Body of pancreas (tissue), 4 donors: ENCODE measurements at regions not wholly inside any gene's neighbourhood (a gene's known extent, or its start where the extent isn't known, plus 50 kb on each side); places are given as distances from the start of the nearest gene placed in this dataset.

Source experiments
- ATAC-seq: fragments of 150-250 bp; one replicate; pipeline ENCODE4 v1.9.1; 2016
- DNase-seq, 4 donors: peaks; one replicate each; pipeline ENCODE4 v3.0.0-alpha.2; 2019
- H3K27ac ChIP-seq, 4 donors: fragments of 200-600 bp; sonication (generic); 1 replicate in 3 of 4; 2 replicates in 1 of 4; pipeline versions ENCODE4 v1.5.1 to v1.6.1; 2016 to 2019; ENCODE audit warnings: mild to moderate bottlenecking in 1 of 4, mixed read lengths in 1 of 4, moderate library complexity in 1 of 4
- H3K27me3 ChIP-seq, 2 donors: fragments of 200-600 bp; sonication (generic); one replicate each; pipeline ENCODE4 v1.6.0; 2016; ENCODE audit warnings: mild to moderate bottlenecking in 1 of 2
- H3K36me3 ChIP-seq, 2 donors: fragments of 200-600 bp; sonication (generic); replicated peaks in 1 of 2; 2 replicates each; pipeline ENCODE4 v1.5.1; 2016; ENCODE audit warnings: low read depth in 2 of 2; ENCODE audit not compliant: insufficient read depth in 1 of 2
- H3K4me1 ChIP-seq: fragments of 200-600 bp; sonication (generic); one replicate; pipeline ENCODE4 v1.6.0; 2016
- H3K4me3 ChIP-seq, 2 donors: fragments of 200-600 bp; sonication (generic); 1 replicate in 1 of 2; 2 replicates in 1 of 2; pipeline ENCODE4 v1.5.1; 2016 to 2019
- H3K9me3 ChIP-seq, 3 donors: fragments of 200-600 bp; sonication (generic); 1 replicate in 2 of 3; 2 replicates in 1 of 3; pipeline ENCODE4 v1.5.1; 2016
- POLR2A ChIP-seq, 3 donors: fragments of 450-650 bp; IDR thresholded peaks; one replicate each; pipeline ENCODE4 v1.6.1; 2016; ENCODE audit warnings: antibody characterized with exemption in 3 of 3, mild to moderate bottlenecking in 2 of 3
- WGBS, 2 donors: methylation state at CpG; one replicate each; pipeline ENCODE4 v1.1.5; 2017; 5-methylcytosine and 5-hydroxymethylcytosine counted together
- intact Hi-C: fragments of 100-400 bp; cut with DNase I; formaldehyde crosslinking; loops from one replicate; pipeline ENCODE4 v1.15.1; 2023
- TF ChIP-seq, protein P1 (sequence below), 7 experiments: fragments of 450-650 bp in 4 of 7; fragments of 200-600 bp in 3 of 7; sonication (generic) in 3 of 7; IDR thresholded peaks; one replicate each; pipeline ENCODE4 v1.5.1; 2016 to 2019; ENCODE audit warnings: antibody characterized with exemption in 7 of 7

DNA sequence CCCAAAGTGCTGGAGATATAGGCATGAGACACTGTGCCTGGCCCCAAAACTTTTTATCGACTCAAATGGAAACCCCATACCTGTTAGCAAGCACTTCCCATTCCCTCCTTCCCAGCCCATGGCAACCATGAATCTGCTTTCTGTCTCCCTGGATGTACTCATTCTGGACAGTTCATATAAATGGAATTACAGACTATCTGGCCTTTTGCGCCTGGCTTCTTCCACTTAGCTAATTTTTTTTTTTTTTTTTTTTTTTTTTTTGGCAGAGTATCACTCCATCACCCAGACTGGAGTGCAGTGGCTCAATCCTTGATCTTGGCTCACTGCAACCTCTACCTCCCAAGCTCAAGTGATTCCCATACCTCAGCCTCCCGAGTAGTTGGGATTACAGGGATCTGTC is 134.5 kb upstream of the MED13L start:
- Histone ChIP-seq H3K27me3 (no peaks in the 10 kb centered on the region), H3K9me3 (no peaks in the 10 kb centered on the region), H3K36me3 (no peaks in the 10 kb centered on the region), H3K27ac (no peak overlapping the region), H3K4me3 (no peak overlapping the region), H3K4me1 (no peaks in the 10 kb centered on the region)
- intact Hi-C loops: no loop called here
- TF ChIP-seq, protein P1, sequence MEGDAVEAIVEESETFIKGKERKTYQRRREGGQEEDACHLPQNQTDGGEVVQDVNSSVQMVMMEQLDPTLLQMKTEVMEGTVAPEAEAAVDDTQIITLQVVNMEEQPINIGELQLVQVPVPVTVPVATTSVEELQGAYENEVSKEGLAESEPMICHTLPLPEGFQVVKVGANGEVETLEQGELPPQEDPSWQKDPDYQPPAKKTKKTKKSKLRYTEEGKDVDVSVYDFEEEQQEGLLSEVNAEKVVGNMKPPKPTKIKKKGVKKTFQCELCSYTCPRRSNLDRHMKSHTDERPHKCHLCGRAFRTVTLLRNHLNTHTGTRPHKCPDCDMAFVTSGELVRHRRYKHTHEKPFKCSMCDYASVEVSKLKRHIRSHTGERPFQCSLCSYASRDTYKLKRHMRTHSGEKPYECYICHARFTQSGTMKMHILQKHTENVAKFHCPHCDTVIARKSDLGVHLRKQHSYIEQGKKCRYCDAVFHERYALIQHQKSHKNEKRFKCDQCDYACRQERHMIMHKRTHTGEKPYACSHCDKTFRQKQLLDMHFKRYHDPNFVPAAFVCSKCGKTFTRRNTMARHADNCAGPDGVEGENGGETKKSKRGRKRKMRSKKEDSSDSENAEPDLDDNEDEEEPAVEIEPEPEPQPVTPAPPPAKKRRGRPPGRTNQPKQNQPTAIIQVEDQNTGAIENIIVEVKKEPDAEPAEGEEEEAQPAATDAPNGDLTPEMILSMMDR (IDR thresholded peaks at IDR 0.05): no peak
- TF ChIP-seq POLR2A (IDR thresholded peaks at IDR 0.05): no peak
- no peak for DNase-seq
- ATAC-seq: no peak
- 87 to 89% methylated on average over 3 of the region's 3 CpGs for WGBS, 2 donors

DNA sequence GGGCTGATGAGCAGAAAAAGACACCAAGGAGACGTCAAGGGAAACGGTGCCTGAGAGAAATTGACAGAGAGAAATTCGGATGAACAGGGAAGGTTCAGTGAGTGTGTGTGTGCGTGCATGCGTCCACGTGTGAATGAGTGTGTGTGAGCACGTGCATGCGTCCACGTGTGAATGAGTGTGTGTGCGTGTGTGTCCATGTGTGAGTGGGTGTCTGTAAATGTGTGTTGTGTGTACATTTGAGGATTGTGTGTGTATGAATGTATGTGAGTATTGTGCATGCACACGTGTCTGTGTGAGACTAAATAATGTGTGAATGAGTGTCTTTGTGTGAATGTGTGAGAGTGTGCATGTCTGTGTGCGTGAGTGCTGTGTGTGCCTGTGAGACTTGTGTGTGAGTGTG is 137.4 kb upstream of the MED13L start:
- no peak for TF ChIP-seq POLR2A (IDR thresholded peaks at IDR 0.05)
- TF ChIP-seq, protein P1 (IDR thresholded peaks at IDR 0.05): no peak
- H3K9me3 ChIP-seq: no peaks in the 10 kb centered on the region
- ATAC-seq (no peak), DNase-seq (no peak)
- intact Hi-C loops: no loop called here
- no peak overlapping the region for H3K27ac ChIP-seq
- H3K36me3 ChIP-seq: no peaks in the 10 kb centered on the region
- WGBS, 2 donors: 73 to 77% methylated on average over 12 of the region's 12 CpGs
- H3K27me3 ChIP-seq: no peaks in the 10 kb centered on the region
- H3K4me3 ChIP-seq: no peak overlapping the region
- no peaks in the 10 kb centered on the region for H3K4me1 ChIP-seq

DNA sequence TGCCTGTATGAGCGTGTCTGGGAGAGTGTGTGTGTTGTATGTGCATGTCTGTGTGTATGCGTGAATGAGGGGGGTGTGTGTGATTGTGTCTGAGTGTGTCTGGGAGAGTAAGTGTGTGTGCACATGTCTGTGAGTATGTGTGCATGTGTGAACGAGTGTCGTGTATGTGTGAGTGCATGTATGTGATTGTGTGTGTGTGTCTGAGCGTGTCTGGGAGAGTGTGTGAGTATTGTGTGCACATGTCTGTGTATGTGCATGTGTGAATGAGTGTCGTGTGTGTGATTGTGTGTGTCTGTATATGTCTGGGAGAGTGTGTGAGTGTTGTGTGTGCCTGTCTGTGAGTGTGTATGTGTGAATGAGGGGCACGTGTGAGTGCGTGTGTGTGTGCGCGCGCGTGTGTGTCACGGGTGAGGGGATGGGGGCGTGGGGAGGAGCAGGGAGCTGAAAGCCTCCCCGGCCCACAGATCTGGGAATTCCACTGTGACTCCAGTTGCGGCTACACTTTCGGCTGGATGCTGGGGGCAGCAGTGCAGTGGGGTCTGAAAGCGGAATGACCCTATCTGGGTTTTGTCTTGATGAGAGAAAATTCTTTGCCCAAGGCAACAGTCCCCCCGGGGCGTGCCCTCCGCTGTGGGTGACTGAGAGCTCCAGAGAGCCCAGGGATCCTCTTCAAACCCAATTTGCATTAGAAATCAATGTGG is 138.1 kb upstream of the MED13L start:
- no peak overlapping the region for H3K4me3 ChIP-seq
- TF ChIP-seq, protein P1 (IDR thresholded peaks at IDR 0.05): no peak
- TF ChIP-seq POLR2A (IDR thresholded peaks at IDR 0.05): no peak
- H3K9me3 ChIP-seq: no peaks in the 10 kb centered on the region
- H3K36me3 ChIP-seq: no peaks in the 10 kb centered on the region
- no peak overlapping the region for H3K27ac ChIP-seq
- no peak for ATAC-seq
- intact Hi-C loops: no loop called here
- no peak for DNase-seq
- 86 to 87% methylated on average over 21 of the region's 21 CpGs for WGBS, 2 donors
- no peaks in the 10 kb centered on the region for H3K27me3 ChIP-seq
- H3K4me1 ChIP-seq: no peaks in the 10 kb centered on the region

DNA sequence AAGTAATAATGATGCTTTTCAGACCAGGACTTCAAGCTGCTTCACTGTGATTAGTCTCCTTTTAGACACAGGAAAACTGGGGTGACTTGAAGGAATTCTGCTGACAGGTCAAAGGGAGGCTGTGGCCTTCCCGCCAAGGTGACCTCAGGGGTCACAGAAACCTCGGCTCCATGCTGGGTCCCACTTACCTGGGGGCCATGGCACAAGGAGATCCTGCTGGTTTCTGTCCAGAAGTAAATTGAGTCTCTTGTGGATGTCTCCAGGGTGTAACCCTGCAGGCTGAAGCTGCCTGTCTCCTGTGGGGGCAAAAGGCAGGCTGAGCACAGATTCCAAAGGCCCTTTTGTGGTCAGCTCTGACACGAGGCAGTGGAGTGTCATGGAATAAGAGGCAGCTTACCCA is 138.7 kb upstream of the MED13L start:
- H3K36me3 ChIP-seq: no peaks in the 10 kb centered on the region
- H3K27me3 ChIP-seq: no peaks in the 10 kb centered on the region
- no peak for TF ChIP-seq POLR2A (IDR thresholded peaks at IDR 0.05)
- TF ChIP-seq, protein P1 (IDR thresholded peaks at IDR 0.05): no peak
- H3K4me3 ChIP-seq: no peak overlapping the region
- H3K4me1 ChIP-seq: no peaks in the 10 kb centered on the region
- H3K9me3 ChIP-seq: no peaks in the 10 kb centered on the region
- H3K27ac ChIP-seq: no peak overlapping the region
- DNase-seq (no peak), ATAC-seq (no peak)
- intact Hi-C loops: no loop called here
- 65 to 83% methylated on average over 1 to 3 of the region's 3 CpGs for WGBS, 2 donors

DNA sequence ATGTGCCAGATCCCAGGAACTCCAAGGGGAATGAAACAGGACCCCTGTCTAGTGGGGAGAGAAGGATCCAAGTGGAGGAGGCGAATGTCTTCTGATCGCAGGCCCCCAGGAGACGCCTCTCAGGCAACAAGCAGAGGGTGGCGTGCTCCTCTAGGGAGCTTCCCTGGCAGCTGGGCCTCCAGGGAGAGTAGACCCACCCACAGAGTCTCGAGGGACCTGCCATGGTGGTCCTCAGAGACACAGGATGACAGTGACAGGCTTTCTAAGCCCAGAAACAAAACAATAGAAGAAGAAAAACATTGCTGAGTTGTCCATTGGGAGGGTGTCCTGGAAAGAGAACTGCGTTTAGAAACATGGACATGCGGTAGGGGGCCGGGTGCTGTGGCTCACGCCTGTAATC is 140.6 kb upstream of the MAP1LC3B2 start:
- Histone ChIP-seq H3K4me1 (no peaks in the 10 kb centered on the region), H3K9me3 (no peaks in the 10 kb centered on the region), H3K36me3 (no peaks in the 10 kb centered on the region), H3K27ac (no peak overlapping the region), H3K4me3 (no peak overlapping the region), H3K27me3 (no peaks in the 10 kb centered on the region)
- intact Hi-C loops: no loop called here
- TF ChIP-seq, protein P1 (IDR thresholded peaks at IDR 0.05): no peak
- TF ChIP-seq POLR2A (IDR thresholded peaks at IDR 0.05): no peak
- DNase-seq: no peak
- ATAC-seq: no peak
- 79 to 82% methylated on average over 9 of the region's 9 CpGs for WGBS, 2 donors
